Right lobe of liver (tissue), 4 donors: ENCODE measurements at regions not wholly inside any gene's neighbourhood (a gene's known extent, or its start where the extent isn't known, plus 50 kb on each side); places are given as distances from the start of the nearest gene placed in this dataset.

Experiments
- POLR2A ChIP-seq: fragments of 450-650 bp; IDR thresholded peaks from one replicate; pipeline ENCODE4 v1.6.1; 2017; ENCODE audit warnings: antibody characterized with exemption, mild to moderate bottlenecking
- TF ChIP-seq, protein P1 (sequence below), 4 donors: fragments of 200-600 bp in 3 of 4; fragments of 450-650 bp in 1 of 4; IDR thresholded peaks; one replicate each; pipeline versions ENCODE4 v1.5.1 to v1.8.0; 2016 to 2022; ENCODE audit warnings: antibody characterized with exemption in 4 of 4, mild to moderate bottlenecking in 2 of 4
- donor health status: DM: no; HTN: no; CAD: no.
- donor health status: DM: no; HTN: no; CAD: no.
- donor health status: DM: no; HTN: yes; CAD: no.

DNA sequence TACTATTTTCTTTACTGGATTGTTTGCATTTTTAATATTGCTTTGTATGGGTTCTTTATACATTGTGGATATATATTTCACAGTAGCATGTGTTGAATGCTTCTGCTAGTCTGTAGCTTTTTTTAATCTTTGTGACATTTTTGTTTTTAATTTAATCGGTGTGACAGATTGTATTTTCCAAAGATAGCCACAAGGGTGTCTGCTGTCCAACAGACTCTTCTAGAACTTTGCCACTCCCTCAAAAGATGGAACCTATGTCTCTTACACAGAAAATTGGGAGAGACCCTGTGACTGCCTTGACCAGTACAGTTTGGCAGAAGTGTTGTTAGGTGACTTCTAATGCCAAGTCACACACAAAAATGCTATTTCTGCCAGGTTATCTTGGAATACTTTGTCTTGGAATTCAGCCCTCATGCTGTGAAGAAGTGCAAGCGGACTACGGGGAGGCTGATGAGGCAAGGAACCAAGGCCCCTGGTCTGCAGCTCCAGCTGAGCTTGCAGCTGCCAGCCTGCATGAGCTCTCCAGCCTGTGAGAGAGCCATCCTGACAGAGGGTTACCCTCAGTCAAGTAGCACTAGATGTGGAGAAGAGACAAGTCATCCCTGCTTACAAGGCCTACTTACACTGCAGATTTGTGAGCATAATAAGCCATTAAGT lies 110.8 kb downstream of the TDRD15 start:
- no peak for TF ChIP-seq POLR2A
- TF ChIP-seq, protein P1, sequence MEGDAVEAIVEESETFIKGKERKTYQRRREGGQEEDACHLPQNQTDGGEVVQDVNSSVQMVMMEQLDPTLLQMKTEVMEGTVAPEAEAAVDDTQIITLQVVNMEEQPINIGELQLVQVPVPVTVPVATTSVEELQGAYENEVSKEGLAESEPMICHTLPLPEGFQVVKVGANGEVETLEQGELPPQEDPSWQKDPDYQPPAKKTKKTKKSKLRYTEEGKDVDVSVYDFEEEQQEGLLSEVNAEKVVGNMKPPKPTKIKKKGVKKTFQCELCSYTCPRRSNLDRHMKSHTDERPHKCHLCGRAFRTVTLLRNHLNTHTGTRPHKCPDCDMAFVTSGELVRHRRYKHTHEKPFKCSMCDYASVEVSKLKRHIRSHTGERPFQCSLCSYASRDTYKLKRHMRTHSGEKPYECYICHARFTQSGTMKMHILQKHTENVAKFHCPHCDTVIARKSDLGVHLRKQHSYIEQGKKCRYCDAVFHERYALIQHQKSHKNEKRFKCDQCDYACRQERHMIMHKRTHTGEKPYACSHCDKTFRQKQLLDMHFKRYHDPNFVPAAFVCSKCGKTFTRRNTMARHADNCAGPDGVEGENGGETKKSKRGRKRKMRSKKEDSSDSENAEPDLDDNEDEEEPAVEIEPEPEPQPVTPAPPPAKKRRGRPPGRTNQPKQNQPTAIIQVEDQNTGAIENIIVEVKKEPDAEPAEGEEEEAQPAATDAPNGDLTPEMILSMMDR (IDR thresholded peaks at IDR 0.05), result no peak
